Dermis blood vessel endothelial cell (primary cell): ENCODE measurements at regions not wholly inside any gene's neighbourhood (a gene's known extent, or its start where the extent isn't known, plus 50 kb on each side); places are given as distances from the start of the nearest gene placed in this dataset.

Experiments
- DNase-seq: peaks from one replicate; pipeline ENCODE4 v3.0.0; 2010

GRCh38 chr1:90192408-90192807 lies 197.5 kb downstream of the ZNF326 start:
- no peak for DNase-seq

- DNase-seq = no peak
These were observed 195.6 kb downstream of the ZNF326 start for GRCh38 chr1:90190523-90190922.

GRCh38 chr1:90189889-90190288 lies 195.0 kb downstream of the ZNF326 start:
- DNase-seq = no peak

GRCh38 chr1:90187323-90187585 lies 192.3 kb downstream of the ZNF326 start:
- DNase-seq = no peak

GRCh38 chr1:90186506-90187322 lies 191.8 kb downstream of the ZNF326 start:
- DNase-seq = no peak

GRCh38 chr1:90176530-90176929 lies 181.6 kb downstream of the ZNF326 start:
- no peak for DNase-seq

- no peak for DNase-seq
These were observed 180.7 kb downstream of the ZNF326 start for GRCh38 chr1:90175490-90176167.

- no peak for DNase-seq
These were observed 179.3 kb downstream of the ZNF326 start for GRCh38 chr1:90174246-90174645.

GRCh38 chr1:90162216-90162615 lies 167.3 kb downstream of the ZNF326 start:
- DNase-seq = no peak

- DNase-seq = no peak
These were observed 166.7 kb downstream of the ZNF326 start for GRCh38 chr1:90161625-90162024.

GRCh38 chr1:90155721-90156487 lies 161.0 kb downstream of the ZNF326 start:
- DNase-seq = no peak

GRCh38 chr1:90154711-90155110 lies 159.8 kb downstream of the ZNF326 start:
- DNase-seq = no peak

- no peak for DNase-seq
These were observed 154.2 kb downstream of the ZNF326 start for GRCh38 chr1:90149101-90149500.

- no peak for DNase-seq
These were observed 152.2 kb downstream of the ZNF326 start for GRCh38 chr1:90147093-90147492.

GRCh38 chr1:90144820-90145219 lies 149.9 kb downstream of the ZNF326 start:
- no peak for DNase-seq

- DNase-seq = no peak
These were observed 148.7 kb downstream of the ZNF326 start for GRCh38 chr1:90143591-90143990.

GRCh38 chr1:90142697-90143096 lies 147.8 kb downstream of the ZNF326 start:
- DNase-seq = no peak

GRCh38 chr1:90139837-90140236 lies 144.9 kb downstream of the ZNF326 start:
- no peak for DNase-seq

- no peak for DNase-seq
These were observed 140.4 kb downstream of the ZNF326 start for GRCh38 chr1:90135286-90135685.

- DNase-seq = no peak
These were observed 139.5 kb downstream of the ZNF326 start for GRCh38 chr1:90134175-90134955.

GRCh38 chr1:90133133-90133532 lies 138.2 kb downstream of the ZNF326 start:
- peak; percentile 50 for DNase-seq

GRCh38 chr1:90132306-90132705 lies 137.4 kb downstream of the ZNF326 start:
- no peak for DNase-seq
